GM23248 (cell line): ENCODE measurements at regions not wholly inside any gene's neighbourhood (a gene's known extent, or its start where the extent isn't known, plus 50 kb on each side); places are given as distances from the start of the nearest gene placed in this dataset.

Source experiments
- DNase-seq: peaks from one replicate; pipeline ENCODE4 v3.0.0-alpha.2; 2015
- H2AFZ ChIP-seq: fragments of 200-600 bp; sonication (generic); 2 replicates; pipeline ENCODE4 v1.6.1; 2016; ENCODE audit warnings: antibody characterized with exemption
- H3F3A ChIP-seq: fragments of 200-600 bp; sonication (generic); 2 replicates; pipeline ENCODE4 v1.6.1; 2016; ENCODE audit warnings: mild to moderate bottlenecking, antibody characterized with exemption, mixed run types; ENCODE audit not compliant: insufficient read depth
- H3K27ac ChIP-seq: fragments of 200-600 bp; sonication (generic); 2 replicates; pipeline ENCODE4 v1.5.1; 2016; ENCODE audit warnings: mild to moderate bottlenecking
- H3K27me3 ChIP-seq: fragments of 200-600 bp; sonication (generic); replicated peaks from 2 replicates; pipeline ENCODE4 v1.6.1; 2016; ENCODE audit warnings: mild to moderate bottlenecking; ENCODE audit not compliant: insufficient read depth
- H3K36me3 ChIP-seq: fragments of 200-600 bp; sonication (generic); 2 replicates; pipeline ENCODE4 v1.6.1; 2016; ENCODE audit warnings: low read depth, mild to moderate bottlenecking
- H3K4me1 ChIP-seq: fragments of 200-600 bp; sonication (generic); 2 replicates; pipeline ENCODE4 v1.6.1; 2016; ENCODE audit warnings: mild to moderate bottlenecking; ENCODE audit not compliant: insufficient read depth
- H3K4me2 ChIP-seq: fragments of 200-600 bp; sonication (generic); one replicate; pipeline ENCODE4 v1.6.1; 2016; ENCODE audit warnings: mild to moderate bottlenecking; ENCODE audit not compliant: unreplicated experiment
- H3K4me3 ChIP-seq: fragments of 200-600 bp; sonication (generic); 2 replicates; pipeline ENCODE4 v1.5.1; 2016; ENCODE audit warnings: mild to moderate bottlenecking
- H3K79me2 ChIP-seq: fragments of 200-600 bp; sonication (generic); 2 replicates; pipeline ENCODE4 v1.6.1; 2016; ENCODE audit warnings: mild to moderate bottlenecking; ENCODE audit not compliant: insufficient read depth
- H3K9ac ChIP-seq: fragments of 200-600 bp; sonication (generic); 2 replicates; pipeline ENCODE4 v1.6.1; 2016; ENCODE audit warnings: mild to moderate bottlenecking
- H3K9me2 ChIP-seq: fragments of 200-600 bp; sonication (generic); 2 replicates; pipeline ENCODE4 v1.6.1; 2016; ENCODE audit warnings: mixed run types, mild to moderate bottlenecking, moderate library complexity; ENCODE audit not compliant: insufficient read depth
- H3K9me3 ChIP-seq: fragments of 200-600 bp; sonication (generic); one replicate; pipeline ENCODE4 v1.6.1; 2017; ENCODE audit warnings: low read depth
- H4K20me1 ChIP-seq: fragments of 200-600 bp; sonication (generic); 2 replicates; pipeline ENCODE4 v1.6.0; 2016; ENCODE audit not compliant: insufficient read depth
- EZH2 ChIP-seq: fragments of 200-600 bp; sonication (generic); IDR thresholded peaks from 2 replicates; pipeline ENCODE4 v1.6.1; 2018; ENCODE audit warnings: antibody characterized with exemption, mild to moderate bottlenecking; ENCODE audit not compliant: insufficient read depth, poor library complexity, severe bottlenecking
- EZH2phosphoT487 ChIP-seq: fragments of 200-600 bp; sonication (generic); IDR thresholded peaks from 2 replicates; pipeline ENCODE4 v1.6.1; 2018; ENCODE audit warnings: antibody characterized with exemption, moderate library complexity, mild to moderate bottlenecking, low read depth; ENCODE audit not compliant: insufficient read depth
- WGBS, 2 experiments: methylation state at CpG; one replicate each; pipeline ENCODE4 v1.1.6; 2015 to 2017; ENCODE audit warnings: low lambda C conversion rate in 2 of 2, low coverage in 1 of 2; ENCODE audit errors: missing lambda C conversion rate in 2 of 2; 5-methylcytosine and 5-hydroxymethylcytosine counted together
- in situ Hi-C: fragments of 300-500 bp; cut with MboI; formaldehyde crosslinking; loops from 2 replicates; pipeline ENCODE4 v1.15.0; 2020

- no peak for TF ChIP-seq EZH2
- TF ChIP-seq EZH2phosphoT487 = no peak
- WGBS, 2 experiments = 62 to 66% methylated on average over 5 of the region's 5 CpGs
- no peak for DNase-seq
- Histone ChIP-seq H3K9ac (no peak overlapping the region), H3F3A (no peaks in the 10 kb centered on the region; the same call in 1 of the 2 replicates), H4K20me1 (no peaks in the 10 kb centered on the region), H3K27me3 (no peaks in the 10 kb centered on the region; the same call in 1 of the 2 replicates), H3K9me3 (no peaks in the 10 kb centered on the region), H3K36me3 (no peaks in the 10 kb centered on the region), H3K4me1 (0 out of 2 replicates have a peak, but pooled peaks cover 5% of the 10 kb centered on the region), H3K27ac (no peak overlapping the region), H3K9me2 (no peaks in the 10 kb centered on the region), H3K79me2 (no peaks in the 10 kb centered on the region), H3K4me3 (no peak overlapping the region), H3K4me2 (no peak overlapping the region), H2AFZ (no peak overlapping the region)
- in situ Hi-C loops = no loop called here
Observed at GRCh38 chr16:55037966-55038365, 107.3 kb downstream of the IRX5 start.

GRCh38 chr16:55039042-55039441, 108.4 kb downstream of the IRX5 start:
- 90% methylated on average over 6 of the region's 6 CpGs for WGBS, 2 experiments
- H3K4me2 ChIP-seq = no peak overlapping the region
- DNase-seq = no peak

GRCh38 chr16:55039511-55039910, 108.8 kb downstream of the IRX5 start:
- Histone ChIP-seq H3K79me2 (no peaks in the 10 kb centered on the region), H3K9ac (no peak overlapping the region), H3K4me3 (no peak overlapping the region), H3K9me2 (no peaks in the 10 kb centered on the region), H3K9me3 (no peaks in the 10 kb centered on the region), H3K27ac (no peak overlapping the region), H3K4me2 (no peak overlapping the region), H2AFZ (no peak overlapping the region), H3K36me3 (no peaks in the 10 kb centered on the region), H3F3A (no peaks in the 10 kb centered on the region; the same call in 1 of the 2 replicates), H3K4me1 (0 out of 2 replicates have a peak, but pooled peaks cover 5% of the 10 kb centered on the region), H4K20me1 (no peaks in the 10 kb centered on the region), H3K27me3 (no peaks in the 10 kb centered on the region; the same call in 1 of the 2 replicates)
- WGBS, 2 experiments = 81 to 85% methylated on average over 6 of the region's 6 CpGs
- in situ Hi-C loops = no loop called here
- DNase-seq = no peak
- no peak for TF ChIP-seq EZH2phosphoT487
- no peak for TF ChIP-seq EZH2

More at GRCh38 chr16:55039042-55039441, 108.4 kb downstream of the IRX5 start:
- TF ChIP-seq EZH2phosphoT487 (no peak), EZH2 (no peak)
- Histone ChIP-seq H3K27ac (no peak overlapping the region), H3K4me1 (0 out of 2 replicates have a peak, but pooled peaks cover 5% of the 10 kb centered on the region), H3K9ac (no peak overlapping the region), H3K9me2 (no peaks in the 10 kb centered on the region), H3K4me3 (no peak overlapping the region), H3K79me2 (no peaks in the 10 kb centered on the region), H3F3A (no peaks in the 10 kb centered on the region; the same call in 1 of the 2 replicates), H3K9me3 (no peaks in the 10 kb centered on the region), H3K36me3 (no peaks in the 10 kb centered on the region), H4K20me1 (no peaks in the 10 kb centered on the region), H3K27me3 (no peaks in the 10 kb centered on the region; the same call in 1 of the 2 replicates), H2AFZ (no peak overlapping the region)
- in situ Hi-C loops = no loop called here

GRCh38 chr16:55039931-55040330, 109.3 kb downstream of the IRX5 start:
- Histone ChIP-seq H3K9me2 (no peaks in the 10 kb centered on the region), H3K27me3 (peaks cover 3% of the 10 kb centered on the region; the same call in 1 of the 2 replicates), H3K9ac (no peak overlapping the region), H3K4me1 (0 out of 2 replicates have a peak, but pooled peaks cover 5% of the 10 kb centered on the region), H3K79me2 (no peaks in the 10 kb centered on the region), H3K36me3 (no peaks in the 10 kb centered on the region), H3K4me3 (no peak overlapping the region), H3K27ac (no peak overlapping the region), H4K20me1 (no peaks in the 10 kb centered on the region), H3F3A (no peaks in the 10 kb centered on the region; the same call in 1 of the 2 replicates), H2AFZ (no peak overlapping the region), H3K4me2 (no peak overlapping the region), H3K9me3 (no peaks in the 10 kb centered on the region)
- no peak for TF ChIP-seq EZH2
- DNase-seq = no peak
- in situ Hi-C loops = no loop called here
- 72% methylated on average over 8 of the region's 8 CpGs for WGBS, 2 experiments
